Lower leg skin (tissue), 4 donors: ENCODE measurements at regions not wholly inside any gene's neighbourhood (a gene's known extent, or its start where the extent isn't known, plus 50 kb on each side); places are given as distances from the start of the nearest gene placed in this dataset.
"Not testable (repeated sequence)": the region's sequence is repeated elsewhere in the genome, so short reads cannot be mapped to it uniquely, and the experiment has no call there.

Experiments used
- DNase-seq, 2 donors: peaks; one replicate each; pipeline ENCODE4 v3.0.0-alpha.2; 2019; ENCODE audit warnings: low spot score in 2 of 2
- H3K4me3 ChIP-seq: fragments of 200-600 bp; sonication (generic); 2 replicates; pipeline ENCODE4 v1.5.1; 2017; ENCODE audit warnings: mild to moderate bottlenecking, low read depth; ENCODE audit not compliant: poor library complexity, severe bottlenecking
- POLR2A ChIP-seq, 2 donors: fragments of 450-650 bp; IDR thresholded peaks; one replicate each; pipeline ENCODE4 v1.6.1; 2016 to 2017; ENCODE audit warnings: antibody characterized with exemption in 2 of 2, mild to moderate bottlenecking in 1 of 2, moderate library complexity in 1 of 2
- WGBS, 2 donors: methylation state at CpG; one replicate each; pipeline ENCODE4 v1.1.5; 2018; 5-methylcytosine and 5-hydroxymethylcytosine counted together
- intact Hi-C: fragments of 100-400 bp; cut with DNase I; formaldehyde crosslinking; loops from one replicate; pipeline ENCODE4 v1.15.0; 2023; ENCODE audit warnings: low total_unique reads
- TF ChIP-seq, protein P1 (sequence below), 3 donors: fragments of 450-650 bp; IDR thresholded peaks; one replicate each; pipeline ENCODE4 v1.5.1; 2016; ENCODE audit warnings: antibody characterized with exemption in 3 of 3, mild to moderate bottlenecking in 3 of 3, moderate library complexity in 2 of 3

DNA sequence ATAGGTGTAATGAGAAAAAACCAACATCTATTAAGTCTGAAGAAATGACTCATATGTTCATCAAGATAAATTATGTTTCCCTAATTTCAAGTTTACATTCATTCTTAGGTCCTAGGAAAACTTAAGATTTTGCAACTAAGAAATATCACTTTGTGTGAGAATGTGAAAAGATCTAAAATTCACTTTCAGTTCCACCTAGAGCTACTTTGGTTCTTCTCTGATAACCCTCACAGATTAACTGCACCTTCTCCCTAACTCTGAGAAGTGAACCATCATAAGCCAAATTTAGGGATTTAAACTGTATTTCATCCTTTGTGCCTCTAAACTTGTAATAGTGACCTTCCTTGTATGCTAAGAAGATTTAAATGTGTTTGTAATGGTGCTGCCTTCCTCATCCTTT lies 213.0 kb downstream of the FRK start:
- no peak overlapping the region for H3K4me3 ChIP-seq
- TF ChIP-seq POLR2A (IDR thresholded peaks at IDR 0.05) = no peak
- TF ChIP-seq, protein P1, sequence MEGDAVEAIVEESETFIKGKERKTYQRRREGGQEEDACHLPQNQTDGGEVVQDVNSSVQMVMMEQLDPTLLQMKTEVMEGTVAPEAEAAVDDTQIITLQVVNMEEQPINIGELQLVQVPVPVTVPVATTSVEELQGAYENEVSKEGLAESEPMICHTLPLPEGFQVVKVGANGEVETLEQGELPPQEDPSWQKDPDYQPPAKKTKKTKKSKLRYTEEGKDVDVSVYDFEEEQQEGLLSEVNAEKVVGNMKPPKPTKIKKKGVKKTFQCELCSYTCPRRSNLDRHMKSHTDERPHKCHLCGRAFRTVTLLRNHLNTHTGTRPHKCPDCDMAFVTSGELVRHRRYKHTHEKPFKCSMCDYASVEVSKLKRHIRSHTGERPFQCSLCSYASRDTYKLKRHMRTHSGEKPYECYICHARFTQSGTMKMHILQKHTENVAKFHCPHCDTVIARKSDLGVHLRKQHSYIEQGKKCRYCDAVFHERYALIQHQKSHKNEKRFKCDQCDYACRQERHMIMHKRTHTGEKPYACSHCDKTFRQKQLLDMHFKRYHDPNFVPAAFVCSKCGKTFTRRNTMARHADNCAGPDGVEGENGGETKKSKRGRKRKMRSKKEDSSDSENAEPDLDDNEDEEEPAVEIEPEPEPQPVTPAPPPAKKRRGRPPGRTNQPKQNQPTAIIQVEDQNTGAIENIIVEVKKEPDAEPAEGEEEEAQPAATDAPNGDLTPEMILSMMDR (IDR thresholded peaks at IDR 0.05) = no peak
- intact Hi-C loops = no loop called here
- no peak for DNase-seq

DNA sequence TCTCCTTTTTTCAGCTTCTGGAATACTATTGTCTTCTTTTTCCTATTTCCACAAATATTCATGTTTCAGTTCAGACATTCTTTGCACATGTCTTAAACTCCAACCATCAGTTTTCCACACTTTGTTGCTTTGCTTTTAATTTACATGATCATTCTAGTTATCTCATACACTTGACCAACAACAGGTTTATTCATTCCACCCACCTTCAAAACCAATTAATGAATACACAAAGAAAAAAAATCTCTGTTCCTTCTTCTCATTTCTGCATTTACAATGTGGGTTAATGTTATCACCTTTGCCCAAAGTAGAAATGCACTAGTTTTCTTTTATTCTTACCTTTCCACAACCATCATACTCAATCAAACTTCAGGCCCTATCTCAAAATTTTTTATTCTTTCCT lies 216.7 kb downstream of the FRK start:
- DNase-seq = no peak
- H3K4me3 ChIP-seq = no peak overlapping the region
- TF ChIP-seq POLR2A (IDR thresholded peaks at IDR 0.05) = no peak
- TF ChIP-seq, protein P1 (IDR thresholded peaks at IDR 0.05) = no peak
- intact Hi-C loops = no loop called here

DNA sequence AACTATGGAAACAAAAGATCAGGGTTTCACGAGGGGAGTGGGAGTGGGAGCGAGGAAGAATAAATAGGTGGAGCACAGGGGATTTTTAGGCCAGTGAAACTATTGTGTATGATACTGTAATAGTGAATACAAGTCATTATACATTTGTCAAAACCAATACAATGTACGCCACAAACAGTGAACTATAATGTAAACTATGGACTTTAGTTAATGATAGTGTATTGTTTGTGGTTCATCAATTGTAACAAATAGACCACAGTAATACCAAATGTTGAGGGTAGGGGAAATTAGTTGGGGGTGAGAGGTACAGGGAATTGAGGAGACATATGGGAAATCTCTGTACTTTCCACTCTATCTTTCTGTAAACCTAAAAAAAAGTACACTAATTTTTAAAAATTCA lies 218.4 kb downstream of the FRK start:
- TF ChIP-seq, protein P1 (IDR thresholded peaks at IDR 0.05) = no peak
- no peak for TF ChIP-seq POLR2A (IDR thresholded peaks at IDR 0.05)
- DNase-seq = no peak
- WGBS, 2 donors = 89 to 90% methylated on average over 3 of the region's 3 CpGs
- no peak overlapping the region for H3K4me3 ChIP-seq
- intact Hi-C loops = no loop called here

DNA sequence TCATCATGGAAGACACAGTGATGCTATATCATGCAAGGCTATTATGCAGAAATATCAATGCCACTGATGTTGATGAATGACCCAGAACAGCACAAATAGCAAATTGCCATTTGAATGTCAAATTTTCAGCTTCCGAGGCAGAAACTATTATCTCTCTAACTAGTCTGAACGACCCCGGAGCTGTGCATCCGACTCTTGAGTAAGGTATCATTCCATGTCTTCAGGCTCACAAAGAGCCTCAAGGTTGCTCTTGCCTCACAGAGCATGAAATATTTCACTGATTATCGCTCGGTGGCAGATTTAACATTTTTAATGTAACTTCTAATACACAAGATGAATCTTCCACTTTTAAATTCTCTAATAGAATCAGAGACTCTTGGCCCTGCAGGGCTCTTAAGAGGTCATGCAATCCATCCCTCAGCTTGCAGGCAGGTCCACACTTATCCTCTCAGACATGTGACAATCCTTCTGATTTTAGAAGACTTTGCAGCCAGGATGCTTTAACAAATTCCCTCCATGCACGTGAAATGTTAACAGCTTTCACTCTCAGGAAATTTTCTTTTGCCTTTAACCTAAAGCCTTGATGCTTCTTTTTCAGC lies 221.0 kb downstream of the FRK start:
- TF ChIP-seq POLR2A (IDR thresholded peaks at IDR 0.05) = no peak
- TF ChIP-seq, protein P1 (IDR thresholded peaks at IDR 0.05) = no peak
- 73 to 80% methylated on average over 7 of the region's 7 CpGs for WGBS, 2 donors
- no peak for DNase-seq

DNA sequence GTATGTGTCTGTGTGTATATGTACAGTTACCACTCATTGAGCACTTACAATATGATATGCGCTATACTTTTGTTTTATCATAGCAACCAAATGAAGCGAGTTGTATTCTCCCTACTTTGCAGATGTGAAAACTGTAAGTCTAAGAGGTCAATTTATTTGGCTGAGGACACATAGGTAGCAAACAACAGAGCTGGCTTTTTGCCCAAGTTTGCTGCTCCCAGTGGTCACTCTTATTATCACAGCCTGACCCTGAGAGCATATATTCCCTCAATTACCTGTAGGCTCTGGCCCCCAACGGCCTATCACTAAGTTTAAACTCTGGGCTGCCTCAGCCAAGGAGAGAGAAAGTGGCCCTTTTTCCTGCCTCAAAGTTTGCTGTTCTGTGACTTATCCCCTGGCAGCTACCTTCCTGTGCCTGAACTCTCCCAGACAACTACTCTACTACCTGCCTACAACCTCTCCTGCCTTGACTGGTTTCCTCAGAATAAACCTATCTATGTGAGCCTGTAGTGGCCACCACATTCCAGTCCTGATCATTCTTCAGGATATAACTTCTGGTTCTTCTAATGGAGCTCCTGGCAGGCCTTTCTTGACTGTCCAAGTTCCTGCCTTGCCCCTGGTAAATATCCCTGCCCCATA lies 221.8 kb downstream of the FRK start:
- no peak for DNase-seq
- intact Hi-C loops = no loop called here
- 75 to 76% methylated on average over 3 of the region's 3 CpGs for WGBS, 2 donors
- no peak overlapping the region for H3K4me3 ChIP-seq
- TF ChIP-seq, protein P1 (IDR thresholded peaks at IDR 0.05) = no peak
- no peak for TF ChIP-seq POLR2A (IDR thresholded peaks at IDR 0.05)

More for the DNA sequence above, 221.0 kb downstream of the FRK start:
- intact Hi-C loops = no loop called here
- H3K4me3 ChIP-seq = no peak overlapping the region

DNA sequence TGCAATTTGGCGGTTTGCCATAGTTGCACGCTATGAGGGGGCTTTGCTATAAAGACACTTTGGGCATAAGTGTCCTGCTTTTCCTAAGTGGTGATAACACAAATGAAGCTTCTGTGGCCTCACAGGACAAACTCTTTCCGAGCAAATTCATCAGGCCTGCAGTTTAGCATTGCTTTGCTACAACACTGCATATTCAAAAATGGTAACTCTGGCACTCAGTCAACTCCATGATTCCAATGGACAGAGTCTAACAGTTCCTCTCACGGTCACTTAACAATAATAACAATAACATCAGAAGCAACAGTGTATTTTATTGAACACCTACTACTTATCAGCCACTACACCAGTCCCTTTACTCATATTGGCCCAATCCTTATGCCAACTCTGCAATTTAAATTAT lies 222.5 kb downstream of the FRK start:
- TF ChIP-seq, protein P1 (IDR thresholded peaks at IDR 0.05) = no peak
- TF ChIP-seq POLR2A (IDR thresholded peaks at IDR 0.05) = no peak
- 91 to 92% methylated on average over 4 of the region's 4 CpGs for WGBS, 2 donors
- DNase-seq = no peak
- intact Hi-C loops = no loop called here
- no peak overlapping the region for H3K4me3 ChIP-seq

DNA sequence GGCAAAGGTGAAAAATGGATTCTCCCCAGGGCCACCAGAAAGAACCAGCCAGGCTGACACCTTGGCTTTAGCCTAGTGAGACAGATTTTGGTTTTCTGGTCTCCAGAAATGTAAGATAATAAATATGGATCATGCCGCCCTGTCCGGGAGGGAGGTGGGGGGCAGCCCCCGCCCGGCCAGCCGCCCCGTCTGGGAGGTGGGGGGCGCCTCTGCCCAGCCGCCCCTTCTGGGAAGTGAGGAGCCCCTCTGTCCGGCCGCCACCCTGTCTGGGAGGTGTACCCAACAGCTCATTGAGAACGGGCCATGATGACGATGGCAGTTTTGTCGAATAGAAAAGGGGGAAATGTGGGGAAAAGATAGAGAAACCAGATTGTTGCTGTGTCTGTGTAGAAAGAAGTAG lies 224.3 kb downstream of the FRK start:
- H3K4me3 ChIP-seq, intact Hi-C loops, DNase-seq: not testable (repeated sequence)
- WGBS, 2 donors = 96 to 97% methylated on average over 11 to 13 of the region's 13 CpGs
